Prostate gland (tissue), 2 donors: ENCODE measurements at regions not wholly inside any gene's neighbourhood (a gene's known extent, or its start where the extent isn't known, plus 50 kb on each side); places are given as distances from the start of the nearest gene placed in this dataset.

ENCODE experiments used
- CTCF ChIP-seq, 4 experiments: fragments of 200-600 bp in 2 of 4; fragments of 450-650 bp in 2 of 4; sonication (generic) in 2 of 4; IDR thresholded peaks; 1 replicate in 3 of 4; 2 replicates in 1 of 4; pipeline ENCODE4 v1.5.1; 2016 to 2019; ENCODE audit warnings: antibody characterized with exemption in 4 of 4, mild to moderate bottlenecking in 2 of 4, moderate library complexity in 2 of 4
- POLR2A ChIP-seq: fragments of 450-650 bp; IDR thresholded peaks from one replicate; pipeline ENCODE4 v1.6.1; 2016; ENCODE audit warnings: antibody characterized with exemption, mild to moderate bottlenecking
- POLR2AphosphoS5 ChIP-seq: sonication (generic); formaldehyde crosslinking; IDR thresholded peaks from one replicate; pipeline ENCODE4 v1.6.1; 2017; ENCODE audit warnings: antibody characterized with exemption

DNA sequence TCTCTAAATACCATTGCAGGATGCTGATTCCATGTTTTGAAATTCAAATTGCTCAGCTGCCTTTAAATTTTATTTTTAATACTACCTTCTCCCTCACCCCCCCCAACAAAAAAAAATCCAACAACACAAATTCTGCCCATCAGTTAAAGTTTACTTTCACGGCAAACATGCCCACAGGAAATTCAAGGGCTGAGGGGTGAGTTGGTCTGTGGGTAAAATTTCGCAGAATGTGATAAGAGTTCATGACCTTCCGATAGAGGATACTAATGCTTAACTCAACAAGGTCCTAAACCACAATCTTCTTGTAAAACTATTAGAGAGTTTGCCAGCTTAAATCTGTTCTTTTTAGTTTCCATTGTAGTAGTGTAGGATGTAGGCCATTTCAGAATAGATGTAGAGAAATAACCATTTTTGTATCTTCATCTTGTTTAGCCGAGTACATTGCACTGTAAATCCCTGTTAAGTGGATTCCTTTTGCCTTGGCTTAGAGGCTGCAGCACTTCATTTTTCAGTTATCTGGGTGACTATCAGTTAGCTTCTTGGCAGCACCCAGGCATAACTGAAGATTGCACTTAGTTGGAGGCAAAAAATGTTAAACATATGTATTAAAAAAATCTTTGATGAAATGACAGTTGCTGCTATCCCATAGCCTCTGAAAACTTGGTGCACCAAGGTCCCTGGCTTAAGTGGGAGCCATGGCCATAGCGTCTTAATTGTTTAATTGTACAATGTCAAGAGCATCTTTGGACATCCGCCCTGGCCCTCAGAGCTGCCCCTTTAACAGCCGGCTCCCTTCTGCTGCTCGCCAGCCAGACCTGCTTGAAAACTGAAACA lies 232.3 kb downstream of the HAUS1 start:
- TF ChIP-seq CTCF (IDR thresholded peaks at IDR 0.05) (no peak), POLR2AphosphoS5 (no peak), POLR2A (no peak)
